ENCODE measurements at regions not wholly inside any gene's neighbourhood (a gene's known extent, or its start where the extent isn't known, plus 50 kb on each side); places are given as distances from the start of the nearest gene placed in this dataset.

DNA sequence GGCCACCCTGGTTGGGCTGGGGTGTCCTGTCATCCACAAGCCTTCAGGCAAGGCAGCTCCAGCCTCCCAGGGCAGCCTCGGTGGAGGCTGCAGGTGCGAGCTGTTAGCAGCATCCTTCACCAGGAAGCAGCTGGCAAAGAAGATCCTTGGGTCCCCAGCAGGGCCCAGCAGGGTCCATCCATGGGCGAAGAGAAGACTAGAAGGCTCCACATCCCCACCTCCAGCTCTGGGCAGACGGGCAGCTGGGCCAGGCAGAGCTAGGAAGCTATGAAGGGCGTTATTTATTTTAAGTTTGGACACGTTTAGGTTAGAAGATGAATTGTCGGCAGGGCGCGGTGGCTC, 348.5 kb downstream of the TCERG1L start:
- H3K79me1 ChIP-seq (replicated peaks; ENCODE audit: low read length, poor library complexity, severe bottlenecking): no peaks in the 10 kb centered on the region
- no peak overlapping the region for H3K18ac ChIP-seq (ENCODE audit: low read depth in 1 of 2, low read length in 2 of 2)
- no peak overlapping the region for H3K4me2 ChIP-seq (ENCODE audit: low read length, poor library complexity, severe bottlenecking)
- no peak overlapping the region for H3K14ac ChIP-seq (ENCODE audit: low read length in 2 of 2)
- H2BK5ac ChIP-seq (ENCODE audit: low read depth, low read length, poor library complexity, severe bottlenecking): no peak overlapping the region
- WGBS: 85% methylated on average over 8 of the region's 9 CpGs
- DNase-seq: no peak
- H3K9me3 ChIP-seq (ENCODE audit: control insufficient read depth, low read length): no peaks in the 10 kb centered on the region
- no peak overlapping the region for H3K9ac ChIP-seq (ENCODE audit: low read length)
- no peak overlapping the region for H2BK120ac ChIP-seq (ENCODE audit: low read depth, low read length)
- no peak overlapping the region for H2BK12ac ChIP-seq (ENCODE audit: low read length in 2 of 2)
- H3K4me1 ChIP-seq (ENCODE audit: control insufficient read depth, insufficient read depth, low read depth, low read length): no peaks in the 10 kb centered on the region
- H3K36me3 ChIP-seq (ENCODE audit: control insufficient read depth in 1 of 2, insufficient read depth in 2 of 2, low read depth in 1 of 2, low read length in 2 of 2): no peaks in the 10 kb centered on the region
- H4K8ac ChIP-seq (ENCODE audit: low read length): no peak overlapping the region
- no peak overlapping the region for H2BK15ac ChIP-seq (ENCODE audit: low read depth, poor library complexity, severe bottlenecking)
- no peak overlapping the region for H3K27ac ChIP-seq (ENCODE audit: low read length, poor library complexity, severe bottlenecking)
- no peak overlapping the region for H3K4me3 ChIP-seq (ENCODE audit: insufficient read depth in 1 of 2, low read depth in 1 of 2, low read length in 2 of 2)
- no peak overlapping the region for H3K23ac ChIP-seq (ENCODE audit: low read length in 2 of 2)
- H3K4ac ChIP-seq (ENCODE audit: low read depth in 1 of 2, low read length in 2 of 2): no peak overlapping the region
- H4K91ac ChIP-seq (ENCODE audit: low read length): no peak overlapping the region
- no peak overlapping the region for H2AFZ ChIP-seq (ENCODE audit: low read depth, low read length)
- H3K27me3 ChIP-seq (ENCODE audit: control insufficient read depth in 1 of 2, insufficient read depth in 1 of 2, low read length in 2 of 2): no peaks in the 10 kb centered on the region
- no peak overlapping the region for H2AK5ac ChIP-seq (ENCODE audit: low read length, severe bottlenecking)

- WGBS: 78% methylated on average over 16 of the region's 16 CpGs
- H3K9ac ChIP-seq (ENCODE audit: low read length): no peak overlapping the region
- H4K91ac ChIP-seq (ENCODE audit: low read length): no peak overlapping the region
- H3K27ac ChIP-seq (ENCODE audit: low read length, poor library complexity, severe bottlenecking): no peak overlapping the region
- H2BK12ac ChIP-seq (ENCODE audit: low read length in 2 of 2): no peak overlapping the region
- no peak overlapping the region for H2BK5ac ChIP-seq (ENCODE audit: low read depth, low read length, poor library complexity, severe bottlenecking)
- DNase-seq: no peak
- H2AK5ac ChIP-seq (ENCODE audit: low read length, severe bottlenecking): no peak overlapping the region
- no peak overlapping the region for H2BK15ac ChIP-seq (ENCODE audit: low read depth, poor library complexity, severe bottlenecking)
- no peak overlapping the region for H3K23ac ChIP-seq (ENCODE audit: low read length in 2 of 2)
- H2AFZ ChIP-seq (ENCODE audit: low read depth, low read length): no peak overlapping the region
- no peaks in the 10 kb centered on the region for H3K27me3 ChIP-seq (ENCODE audit: control insufficient read depth in 1 of 2, insufficient read depth in 1 of 2, low read length in 2 of 2)
- no peak overlapping the region for H3K4me3 ChIP-seq (ENCODE audit: insufficient read depth in 1 of 2, low read depth in 1 of 2, low read length in 2 of 2)
- no peaks in the 10 kb centered on the region for H3K79me1 ChIP-seq (replicated peaks; ENCODE audit: low read length, poor library complexity, severe bottlenecking)
- no peaks in the 10 kb centered on the region for H3K9me3 ChIP-seq (ENCODE audit: control insufficient read depth, low read length)
- H3K14ac ChIP-seq (ENCODE audit: low read length in 2 of 2): no peak overlapping the region
- H2BK120ac ChIP-seq (ENCODE audit: low read depth, low read length): no peak overlapping the region
- no peak overlapping the region for H3K4me2 ChIP-seq (ENCODE audit: low read length, poor library complexity, severe bottlenecking)
- H3K4ac ChIP-seq (ENCODE audit: low read depth in 1 of 2, low read length in 2 of 2): no peak overlapping the region
- no peaks in the 10 kb centered on the region for H3K36me3 ChIP-seq (ENCODE audit: control insufficient read depth in 1 of 2, insufficient read depth in 2 of 2, low read depth in 1 of 2, low read length in 2 of 2)
- no peak overlapping the region for H4K8ac ChIP-seq (ENCODE audit: low read length)
- H3K4me1 ChIP-seq (ENCODE audit: control insufficient read depth, insufficient read depth, low read depth, low read length): no peaks in the 10 kb centered on the region
- H3K18ac ChIP-seq (ENCODE audit: low read depth in 1 of 2, low read length in 2 of 2): no peak overlapping the region
Observed at GRCh38 chr10:130963786-130964522, 347.6 kb downstream of the TCERG1L start.

DNA sequence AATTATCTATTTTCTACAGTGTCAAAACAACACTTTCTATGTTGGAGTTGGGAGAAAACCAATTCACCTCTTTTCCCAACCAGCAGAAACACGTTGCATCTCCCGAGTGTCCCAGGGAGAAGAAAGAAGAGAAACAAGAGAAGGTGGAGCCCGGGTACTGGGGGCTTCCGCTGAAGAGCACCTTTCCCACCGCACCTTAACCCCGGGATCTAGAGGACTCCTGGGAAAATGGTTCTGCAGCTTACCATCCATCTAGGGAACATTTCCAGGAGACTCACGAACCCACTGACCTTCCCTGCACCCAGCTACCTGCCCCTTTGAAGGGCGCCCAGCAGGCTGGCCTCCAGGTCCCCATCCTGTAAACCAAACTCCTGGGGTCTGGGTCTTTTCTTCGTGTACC, 346.8 kb downstream of the TCERG1L start:
- no peak overlapping the region for H2BK15ac ChIP-seq (ENCODE audit: low read depth, poor library complexity, severe bottlenecking)
- 78% methylated on average over 9 of the region's 9 CpGs for WGBS
- no peak overlapping the region for H2BK5ac ChIP-seq (ENCODE audit: low read depth, low read length, poor library complexity, severe bottlenecking)
- H3K14ac ChIP-seq (ENCODE audit: low read length in 2 of 2): no peak overlapping the region
- no peak overlapping the region for H3K4ac ChIP-seq (ENCODE audit: low read depth in 1 of 2, low read length in 2 of 2)
- no peak overlapping the region for H3K9ac ChIP-seq (ENCODE audit: low read length)
- no peak overlapping the region for H3K27ac ChIP-seq (ENCODE audit: low read length, poor library complexity, severe bottlenecking)
- no peaks in the 10 kb centered on the region for H3K79me1 ChIP-seq (replicated peaks; ENCODE audit: low read length, poor library complexity, severe bottlenecking)
- no peak overlapping the region for H2AFZ ChIP-seq (ENCODE audit: low read depth, low read length)
- H4K8ac ChIP-seq (ENCODE audit: low read length): no peak overlapping the region
- no peak for DNase-seq
- H2BK12ac ChIP-seq (ENCODE audit: low read length in 2 of 2): no peak overlapping the region
- H3K27me3 ChIP-seq (ENCODE audit: control insufficient read depth in 1 of 2, insufficient read depth in 1 of 2, low read length in 2 of 2): no peaks in the 10 kb centered on the region
- no peak overlapping the region for H4K91ac ChIP-seq (ENCODE audit: low read length)
- no peak overlapping the region for H3K4me3 ChIP-seq (ENCODE audit: insufficient read depth in 1 of 2, low read depth in 1 of 2, low read length in 2 of 2)
- H3K4me2 ChIP-seq (ENCODE audit: low read length, poor library complexity, severe bottlenecking): no peak overlapping the region
- no peak overlapping the region for H3K23ac ChIP-seq (ENCODE audit: low read length in 2 of 2)
- no peaks in the 10 kb centered on the region for H3K36me3 ChIP-seq (ENCODE audit: control insufficient read depth in 1 of 2, insufficient read depth in 2 of 2, low read depth in 1 of 2, low read length in 2 of 2)
- H3K18ac ChIP-seq (ENCODE audit: low read depth in 1 of 2, low read length in 2 of 2): no peak overlapping the region
- no peaks in the 10 kb centered on the region for H3K4me1 ChIP-seq (ENCODE audit: control insufficient read depth, insufficient read depth, low read depth, low read length)
- H2BK120ac ChIP-seq (ENCODE audit: low read depth, low read length): no peak overlapping the region
- H3K9me3 ChIP-seq (ENCODE audit: control insufficient read depth, low read length): no peaks in the 10 kb centered on the region
- H2AK5ac ChIP-seq (ENCODE audit: low read length, severe bottlenecking): no peak overlapping the region

GRCh38 chr10:130967161-130967560, 344.4 kb downstream of the TCERG1L start:
- no peaks in the 10 kb centered on the region for H3K79me1 ChIP-seq (replicated peaks; ENCODE audit: low read length, poor library complexity, severe bottlenecking)
- H2AK5ac ChIP-seq (ENCODE audit: low read length, severe bottlenecking): no peak overlapping the region
- H3K27ac ChIP-seq (ENCODE audit: low read length, poor library complexity, severe bottlenecking): no peak overlapping the region
- no peaks in the 10 kb centered on the region for H3K36me3 ChIP-seq (ENCODE audit: control insufficient read depth in 1 of 2, insufficient read depth in 2 of 2, low read depth in 1 of 2, low read length in 2 of 2)
- H3K4me1 ChIP-seq (ENCODE audit: control insufficient read depth, insufficient read depth, low read depth, low read length): no peaks in the 10 kb centered on the region
- no peaks in the 10 kb centered on the region for H3K27me3 ChIP-seq (ENCODE audit: control insufficient read depth in 1 of 2, insufficient read depth in 1 of 2, low read length in 2 of 2)
- H2AFZ ChIP-seq (ENCODE audit: low read depth, low read length): no peak overlapping the region
- H3K4me3 ChIP-seq (ENCODE audit: insufficient read depth in 1 of 2, low read depth in 1 of 2, low read length in 2 of 2): no peak overlapping the region
- no peak overlapping the region for H2BK120ac ChIP-seq (ENCODE audit: low read depth, low read length)
- no peak overlapping the region for H3K4ac ChIP-seq (ENCODE audit: low read depth in 1 of 2, low read length in 2 of 2)
- DNase-seq: no peak
- H4K8ac ChIP-seq (ENCODE audit: low read length): no peak overlapping the region
- no peak overlapping the region for H2BK15ac ChIP-seq (ENCODE audit: low read depth, poor library complexity, severe bottlenecking)
- 80% methylated on average over 5 of the region's 5 CpGs for WGBS
- no peak overlapping the region for H3K9ac ChIP-seq (ENCODE audit: low read length)
- no peak overlapping the region for H3K4me2 ChIP-seq (ENCODE audit: low read length, poor library complexity, severe bottlenecking)
- H4K91ac ChIP-seq (ENCODE audit: low read length): no peak overlapping the region
- no peak overlapping the region for H3K18ac ChIP-seq (ENCODE audit: low read depth in 1 of 2, low read length in 2 of 2)
- no peak overlapping the region for H2BK5ac ChIP-seq (ENCODE audit: low read depth, low read length, poor library complexity, severe bottlenecking)
- no peak overlapping the region for H2BK12ac ChIP-seq (ENCODE audit: low read length in 2 of 2)
- H3K9me3 ChIP-seq (ENCODE audit: control insufficient read depth, low read length): no peaks in the 10 kb centered on the region
- H3K14ac ChIP-seq (ENCODE audit: low read length in 2 of 2): no peak overlapping the region
- no peak overlapping the region for H3K23ac ChIP-seq (ENCODE audit: low read length in 2 of 2)
